HL-60 (cell line): ENCODE measurements at regions not wholly inside any gene's neighbourhood (a gene's known extent, or its start where the extent isn't known, plus 50 kb on each side); places are given as distances from the start of the nearest gene placed in this dataset.
"Not testable (repeated sequence)": the region's sequence is repeated elsewhere in the genome, so short reads cannot be mapped to it uniquely, and the experiment has no call there.

Experiments used
- GABPA ChIP-seq: IDR thresholded peaks from 2 replicates; pipeline ENCODE4 v1.6.1; 2012; ENCODE audit warnings: low read depth
- TF ChIP-seq, protein P1 (sequence below): IDR thresholded peaks from one replicate; pipeline ENCODE4 v1.5.1; 2011; ENCODE audit warnings: low read length, control low read depth, inconsistent platforms; ENCODE audit not compliant: insufficient read depth

DNA sequence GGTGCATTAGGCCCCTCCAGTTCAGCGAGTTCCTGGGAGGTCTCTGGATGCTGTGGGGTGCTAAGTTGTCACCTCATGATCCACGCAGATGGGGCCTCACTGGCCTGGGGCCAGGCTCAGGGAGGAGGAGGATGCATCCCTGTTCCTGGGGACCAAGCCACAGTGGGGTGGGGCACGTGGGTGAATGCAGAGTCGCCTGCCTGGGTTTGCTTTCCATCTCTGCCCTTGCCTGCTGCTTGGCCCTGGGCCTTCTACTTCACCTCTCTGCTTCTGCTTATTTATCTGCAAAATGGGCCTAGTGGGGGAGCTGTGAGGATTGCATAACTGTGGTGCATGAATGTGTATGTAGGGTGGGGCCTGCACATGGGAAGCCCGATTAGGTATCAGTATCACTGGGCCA is 74.6 kb upstream of the LRPAP1 start:
- TF ChIP-seq, protein P1, sequence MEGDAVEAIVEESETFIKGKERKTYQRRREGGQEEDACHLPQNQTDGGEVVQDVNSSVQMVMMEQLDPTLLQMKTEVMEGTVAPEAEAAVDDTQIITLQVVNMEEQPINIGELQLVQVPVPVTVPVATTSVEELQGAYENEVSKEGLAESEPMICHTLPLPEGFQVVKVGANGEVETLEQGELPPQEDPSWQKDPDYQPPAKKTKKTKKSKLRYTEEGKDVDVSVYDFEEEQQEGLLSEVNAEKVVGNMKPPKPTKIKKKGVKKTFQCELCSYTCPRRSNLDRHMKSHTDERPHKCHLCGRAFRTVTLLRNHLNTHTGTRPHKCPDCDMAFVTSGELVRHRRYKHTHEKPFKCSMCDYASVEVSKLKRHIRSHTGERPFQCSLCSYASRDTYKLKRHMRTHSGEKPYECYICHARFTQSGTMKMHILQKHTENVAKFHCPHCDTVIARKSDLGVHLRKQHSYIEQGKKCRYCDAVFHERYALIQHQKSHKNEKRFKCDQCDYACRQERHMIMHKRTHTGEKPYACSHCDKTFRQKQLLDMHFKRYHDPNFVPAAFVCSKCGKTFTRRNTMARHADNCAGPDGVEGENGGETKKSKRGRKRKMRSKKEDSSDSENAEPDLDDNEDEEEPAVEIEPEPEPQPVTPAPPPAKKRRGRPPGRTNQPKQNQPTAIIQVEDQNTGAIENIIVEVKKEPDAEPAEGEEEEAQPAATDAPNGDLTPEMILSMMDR = not testable (repeated sequence)
- not testable (repeated sequence) for TF ChIP-seq GABPA
